IMR-90 (cell line): ENCODE measurements at regions not wholly inside any gene's neighbourhood (a gene's known extent, or its start where the extent isn't known, plus 50 kb on each side); places are given as distances from the start of the nearest gene placed in this dataset.

Experiments
- ATAC-seq: fragments of 200-7000 bp; cut with Tn5 transposase; 2 replicates; pipeline ENCODE4 v1.9.1; 2020; ENCODE audit warnings: low read depth, mild to moderate bottlenecking, moderate library complexity
- BruUV-seq: library from RNA; stranded (reverse); fragments of 400-500 nt; replicated peaks from 2 replicates; lab custom pipeline; 2021; lab: Mats Ljungman, UMichigan
- CTCF ChIA-PET: fragments of 300-600 bp; formaldehyde crosslinking; extraction: SDS; loops from one replicate; lab custom pipeline; 2021; ENCODE audit warnings: antibody characterized with exemption; lab: Yijun Ruan, JAX
- POLR2A ChIA-PET: fragments of 300-600 bp; sonication (Branson Sonifier 250); formaldehyde crosslinking; loops from one replicate; lab custom pipeline; 2022; ENCODE audit warnings: antibody characterized with exemption; ENCODE audit not compliant: unreplicated experiment; lab: Charles Lee
- DNase-seq: peaks from one replicate; pipeline ENCODE4 v3.0.0; 2013
- H2AFZ ChIP-seq: replicated peaks from 2 replicates; pipeline ENCODE3; 2013; ENCODE audit warnings: low read length, mild to moderate bottlenecking; ENCODE audit not compliant: poor library complexity
- H2AK5ac ChIP-seq: 2 replicates; pipeline ENCODE4 v1.6.1; 2013; ENCODE audit warnings: low read depth, low read length, inconsistent platforms
- H2AK9ac ChIP-seq: replicated peaks from 2 replicates; pipeline ENCODE3; 2013; ENCODE audit warnings: mild to moderate bottlenecking, low read depth, low read length, moderate library complexity; ENCODE audit not compliant: poor library complexity
- H2BK120ac ChIP-seq: 2 replicates; pipeline ENCODE4 v1.6.1; 2013; ENCODE audit warnings: low read depth, low read length, inconsistent platforms
- H2BK15ac ChIP-seq: 3 replicates; pipeline ENCODE4 v1.6.1; 2013; ENCODE audit warnings: low read depth, low read length, inconsistent platforms
- H2BK20ac ChIP-seq: 2 replicates; pipeline ENCODE4 v1.6.1; 2013; ENCODE audit warnings: low read depth, mild to moderate bottlenecking, inconsistent platforms, low read length, moderate library complexity
- H2BK5ac ChIP-seq: 2 replicates; pipeline ENCODE4 v1.6.1; 2013; ENCODE audit warnings: mild to moderate bottlenecking, low read depth, low read length, inconsistent platforms; ENCODE audit not compliant: poor library complexity, severe bottlenecking
- H3K14ac ChIP-seq: replicated peaks from 2 replicates; pipeline ENCODE4 v1.6.1; 2013; ENCODE audit warnings: low read depth, low read length, inconsistent platforms
- H3K18ac ChIP-seq: 2 replicates; pipeline ENCODE4 v1.6.1; 2013; ENCODE audit warnings: low read depth, low read length, control low read depth
- H3K23ac ChIP-seq: 2 replicates; pipeline ENCODE4 v1.6.1; 2013; ENCODE audit warnings: low read depth, low read length, inconsistent platforms
- H3K27ac ChIP-seq: 2 replicates; pipeline ENCODE4 v1.5.1; 2013; ENCODE audit warnings: mild to moderate bottlenecking, control low read depth, low read length; ENCODE audit not compliant: insufficient read depth
- H3K27me3 ChIP-seq: 2 replicates; pipeline ENCODE4 v1.6.1; 2013; ENCODE audit warnings: low read length; ENCODE audit not compliant: control insufficient read depth, insufficient read depth
- H3K36me3 ChIP-seq: 2 replicates; pipeline ENCODE4 v1.6.1; 2013; ENCODE audit warnings: low read length, mixed read lengths; ENCODE audit not compliant: control insufficient read depth, insufficient read depth
- H3K4ac ChIP-seq: 2 replicates; pipeline ENCODE4 v1.6.1; 2013; ENCODE audit warnings: low read depth, low read length, inconsistent platforms
- H3K4me1 ChIP-seq: 2 replicates; pipeline ENCODE4 v1.6.1; 2013; ENCODE audit warnings: low read length, mixed read lengths; ENCODE audit not compliant: control insufficient read depth, insufficient read depth
- H3K4me2 ChIP-seq: 2 replicates; pipeline ENCODE4 v1.6.1; 2013; ENCODE audit warnings: low read depth, mild to moderate bottlenecking, control low read depth, low read length, moderate library complexity
- H3K4me3 ChIP-seq: 2 replicates; pipeline ENCODE4 v1.5.1; 2013; ENCODE audit warnings: low read depth, mild to moderate bottlenecking, control low read depth, low read length, moderate library complexity; ENCODE audit not compliant: insufficient read depth
- H3K56ac ChIP-seq: 2 replicates; pipeline ENCODE4 v1.6.1; 2013; ENCODE audit warnings: low read length, inconsistent platforms; ENCODE audit not compliant: insufficient read depth; ENCODE audit errors: extremely low read depth
- H3K79me1 ChIP-seq, 2 experiments: 2 replicates each; pipeline ENCODE4 v1.6.1; 2013; ENCODE audit warnings: low read length in 2 of 2, inconsistent platforms in 1 of 2, low read depth in 1 of 2
- H3K9ac ChIP-seq: 2 replicates; pipeline ENCODE4 v1.6.1; 2013; ENCODE audit warnings: low read depth, low read length, control low read depth
- H3K9me1 ChIP-seq: 2 replicates; pipeline ENCODE4 v1.6.1; 2013; ENCODE audit warnings: low read length, inconsistent platforms; ENCODE audit not compliant: insufficient read depth
- H3K9me3 ChIP-seq: 2 replicates; pipeline ENCODE4 v1.6.1; 2013; ENCODE audit warnings: low read length; ENCODE audit not compliant: control insufficient read depth, insufficient read depth
- H4K20me1 ChIP-seq: 2 replicates; pipeline ENCODE4 v1.6.1; 2013; ENCODE audit warnings: low read length, inconsistent platforms; ENCODE audit not compliant: insufficient read depth
- H4K5ac ChIP-seq: 2 replicates; pipeline ENCODE4 v1.6.1; 2013; ENCODE audit warnings: mild to moderate bottlenecking, low read depth, low read length, control low read depth
- H4K8ac ChIP-seq, 2 experiments: 2 replicates each; pipeline ENCODE4 v1.6.1; 2013; ENCODE audit warnings: low read depth in 2 of 2, low read length in 2 of 2, control low read depth in 1 of 2, inconsistent platforms in 1 of 2
- H4K91ac ChIP-seq: 2 replicates; pipeline ENCODE4 v1.6.1; 2013; ENCODE audit warnings: low read depth, low read length, inconsistent platforms; ENCODE audit not compliant: insufficient read depth
- BHLHE40 ChIP-seq: fragments of 150-350 bp; IDR thresholded peaks from 2 replicates; pipeline ENCODE4 v1.6.1; 2016; ENCODE audit warnings: mild to moderate bottlenecking, low read depth, low read length
- CEBPB ChIP-seq: IDR thresholded peaks from 2 replicates; pipeline ENCODE4 v1.6.1; 2012; ENCODE audit warnings: low read depth, low read length, improper control_type of control experiment
- CHD1 ChIP-seq: IDR thresholded peaks from 2 replicates; pipeline ENCODE4 v1.6.1; 2012; ENCODE audit warnings: low read depth, low read length, improper control_type of control experiment
- FOS ChIP-seq: fragments of 150-350 bp; IDR thresholded peaks from 2 replicates; pipeline ENCODE4 v1.6.1; 2016; ENCODE audit warnings: low read depth, low read length
- MAFK ChIP-seq: IDR thresholded peaks from 2 replicates; pipeline ENCODE4 v1.6.1; 2012; ENCODE audit warnings: low read depth, low read length, improper control_type of control experiment
- MAZ ChIP-seq: IDR thresholded peaks from 2 replicates; pipeline ENCODE4 v1.6.1; 2012; ENCODE audit warnings: low read depth, mild to moderate bottlenecking, low read length, improper control_type of control experiment, moderate library complexity, borderline replicate concordance
- MXI1 ChIP-seq: IDR thresholded peaks from 2 replicates; pipeline ENCODE4 v1.6.1; 2012; ENCODE audit warnings: low read depth, mild to moderate bottlenecking, low read length, moderate library complexity, borderline replicate concordance
- NFE2L2 ChIP-seq: fragments of 150-350 bp; IDR thresholded peaks from 2 replicates; pipeline ENCODE4 v1.6.1; 2016; ENCODE audit warnings: low read depth, mild to moderate bottlenecking, low read length
- POLR2A ChIP-seq: IDR thresholded peaks from 2 replicates; pipeline ENCODE4 v1.6.1; 2012; ENCODE audit warnings: mild to moderate bottlenecking, low read depth, low read length
- RCOR1 ChIP-seq: IDR thresholded peaks from 2 replicates; pipeline ENCODE4 v1.6.1; 2012; ENCODE audit warnings: mild to moderate bottlenecking, low read length, improper control_type of control experiment; ENCODE audit not compliant: insufficient replicate concordance
- RFX5 ChIP-seq: IDR thresholded peaks from 2 replicates; pipeline ENCODE4 v1.8.0; 2012; ENCODE audit warnings: low read depth, mild to moderate bottlenecking, low read length, moderate library complexity
- SMC3 ChIP-seq: fragments of 150-350 bp; IDR thresholded peaks from 2 replicates; pipeline ENCODE4 v1.6.1; 2016; ENCODE audit warnings: low read depth, mild to moderate bottlenecking, antibody characterized with exemption, low read length, moderate library complexity
- WGBS, 2 experiments: methylation state at CpG; one replicate each; pipeline versions ENCODE4 v1.1.5 to v1.1.7; 2013; ENCODE audit warnings: missing lambda C conversion rate in 2 of 2; ENCODE audit not compliant: insufficient read length in 1 of 2; ENCODE audit errors: extremely low coverage in 2 of 2; 5-methylcytosine and 5-hydroxymethylcytosine counted together
- dilution Hi-C: fragments of 300-500 bp; cut with HindIII; formaldehyde crosslinking; loops from one replicate; pipeline ENCODE4 v1.14.3; 2018; ENCODE audit warnings: low sequenced_read_pairs; ENCODE audit not compliant: unreplicated experiment
- in situ Hi-C: fragments of 300-500 bp; cut with MboI; formaldehyde crosslinking; loops from 3 replicates; pipeline ENCODE4 v1.14.3; 2019; ENCODE audit warnings: low sequenced_read_pairs, inconsistent platforms, mixed read lengths
- intact Hi-C: fragments of 100-400 bp; cut with micrococcal nuclease; formaldehyde crosslinking; loops from 2 replicates; pipeline ENCODE4 v1.10.0; 2022
- TF ChIP-seq, protein P1 (sequence below): fragments of 150-350 bp; IDR thresholded peaks from 2 replicates; pipeline ENCODE4 v1.6.1; 2017; ENCODE audit warnings: mild to moderate bottlenecking, antibody characterized with exemption, low read length, low read depth
- TF ChIP-seq, protein P2 (sequence below): conservative IDR thresholded peaks from 2 replicates; pipeline ENCODE4 v1.5.1; 2012; ENCODE audit warnings: mild to moderate bottlenecking, low read depth, low read length, improper control_type of control experiment

DNA sequence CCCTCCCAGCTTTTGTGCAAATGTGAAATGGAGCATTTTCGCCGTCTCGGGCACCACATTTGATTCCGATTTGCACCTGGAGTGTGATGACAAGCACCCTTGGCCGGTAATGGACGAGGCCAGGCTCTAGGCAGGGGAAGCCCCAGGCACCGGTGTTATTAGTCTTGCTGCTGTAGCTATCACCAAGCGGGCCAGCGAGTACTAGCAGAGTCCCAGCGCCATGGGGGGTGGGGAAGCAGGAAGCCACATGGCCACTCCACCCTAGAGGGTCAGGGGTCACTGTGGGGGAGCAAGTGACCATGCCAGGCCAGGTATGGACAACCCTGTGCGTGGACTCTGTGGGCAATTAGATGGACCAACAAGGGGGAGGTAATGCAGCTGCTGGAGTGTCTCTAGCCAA lies 88.8 kb downstream of the CPZ start:
- intact Hi-C loops = loop anchor here (2.0 kb wide), 1 partner anchor 69 kb away; no protein-coding TSS in a partner anchor
- no peaks in the 10 kb centered on the region for H4K20me1 ChIP-seq
- DNase-seq (no peak), ATAC-seq (no peak)
- no peaks in the 10 kb centered on the region for H3K27me3 ChIP-seq
- WGBS, 2 experiments = 43% methylated on average over 5 of the region's 11 CpGs; no CpG with 5 or more reads in 1 of the 2 experiments
- no peak overlapping the region for H3K4ac ChIP-seq
- POLR2A ChIA-PET = no interaction called here
- no peak overlapping the region for H3K56ac ChIP-seq
- dilution Hi-C loops = no loop called here
- H3K4me1 ChIP-seq = no peaks in the 10 kb centered on the region
- H4K8ac ChIP-seq = no peak overlapping the region
- H2AFZ ChIP-seq = no peak overlapping the region
- H3K9me1 ChIP-seq = no peaks in the 10 kb centered on the region
- no peak overlapping the region for H3K27ac ChIP-seq
- no peaks in the 10 kb centered on the region for H3K9me3 ChIP-seq
- H3K4me3 ChIP-seq = no peak overlapping the region
- H2BK5ac ChIP-seq = no peak overlapping the region
- H3K18ac ChIP-seq = no peak overlapping the region
- no TSS peak for BruUV-seq
- no peak for TF ChIP-seq MAFK
- TF ChIP-seq, protein P1, sequence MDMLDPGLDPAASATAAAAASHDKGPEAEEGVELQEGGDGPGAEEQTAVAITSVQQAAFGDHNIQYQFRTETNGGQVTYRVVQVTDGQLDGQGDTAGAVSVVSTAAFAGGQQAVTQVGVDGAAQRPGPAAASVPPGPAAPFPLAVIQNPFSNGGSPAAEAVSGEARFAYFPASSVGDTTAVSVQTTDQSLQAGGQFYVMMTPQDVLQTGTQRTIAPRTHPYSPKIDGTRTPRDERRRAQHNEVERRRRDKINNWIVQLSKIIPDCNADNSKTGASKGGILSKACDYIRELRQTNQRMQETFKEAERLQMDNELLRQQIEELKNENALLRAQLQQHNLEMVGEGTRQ = no peak
- no peak for TF ChIP-seq POLR2A
- no peak for TF ChIP-seq SMC3
- TF ChIP-seq, protein P2, sequence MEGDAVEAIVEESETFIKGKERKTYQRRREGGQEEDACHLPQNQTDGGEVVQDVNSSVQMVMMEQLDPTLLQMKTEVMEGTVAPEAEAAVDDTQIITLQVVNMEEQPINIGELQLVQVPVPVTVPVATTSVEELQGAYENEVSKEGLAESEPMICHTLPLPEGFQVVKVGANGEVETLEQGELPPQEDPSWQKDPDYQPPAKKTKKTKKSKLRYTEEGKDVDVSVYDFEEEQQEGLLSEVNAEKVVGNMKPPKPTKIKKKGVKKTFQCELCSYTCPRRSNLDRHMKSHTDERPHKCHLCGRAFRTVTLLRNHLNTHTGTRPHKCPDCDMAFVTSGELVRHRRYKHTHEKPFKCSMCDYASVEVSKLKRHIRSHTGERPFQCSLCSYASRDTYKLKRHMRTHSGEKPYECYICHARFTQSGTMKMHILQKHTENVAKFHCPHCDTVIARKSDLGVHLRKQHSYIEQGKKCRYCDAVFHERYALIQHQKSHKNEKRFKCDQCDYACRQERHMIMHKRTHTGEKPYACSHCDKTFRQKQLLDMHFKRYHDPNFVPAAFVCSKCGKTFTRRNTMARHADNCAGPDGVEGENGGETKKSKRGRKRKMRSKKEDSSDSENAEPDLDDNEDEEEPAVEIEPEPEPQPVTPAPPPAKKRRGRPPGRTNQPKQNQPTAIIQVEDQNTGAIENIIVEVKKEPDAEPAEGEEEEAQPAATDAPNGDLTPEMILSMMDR = no peak
- TF ChIP-seq MXI1 = no peak
- TF ChIP-seq CHD1 = no peak
- no peak for TF ChIP-seq MAZ
- TF ChIP-seq BHLHE40 = no peak
- no peak for TF ChIP-seq RCOR1
- TF ChIP-seq FOS = no peak
- TF ChIP-seq NFE2L2 = no peak
- no peak for TF ChIP-seq RFX5
- no peak for TF ChIP-seq CEBPB
- no peak overlapping the region for H2BK120ac ChIP-seq
- no peak overlapping the region for H2AK5ac ChIP-seq
- H3K23ac ChIP-seq = no peak overlapping the region
- no peak overlapping the region for H3K14ac ChIP-seq
- H4K5ac ChIP-seq = no peak overlapping the region
- no peaks in the 10 kb centered on the region for H3K36me3 ChIP-seq
- H2BK15ac ChIP-seq = no peak overlapping the region
- no peak overlapping the region for H2BK20ac ChIP-seq
- no peak overlapping the region for H3K4me2 ChIP-seq
- no peak overlapping the region for H2AK9ac ChIP-seq
- H3K9ac ChIP-seq = no peak overlapping the region
- CTCF ChIA-PET = no interaction called here
- no peaks in the 10 kb centered on the region for H3K79me1 ChIP-seq
- no peak overlapping the region for H4K91ac ChIP-seq
- in situ Hi-C loops = no loop called here
